ENCODE measurements at regions not wholly inside any gene's neighbourhood (a gene's known extent, or its start where the extent isn't known, plus 50 kb on each side); places are given as distances from the start of the nearest gene placed in this dataset.

- TF ChIP-seq POLR2A (IDR thresholded peaks at IDR 0.05) = no peak
- TF ChIP-seq, protein P1, sequence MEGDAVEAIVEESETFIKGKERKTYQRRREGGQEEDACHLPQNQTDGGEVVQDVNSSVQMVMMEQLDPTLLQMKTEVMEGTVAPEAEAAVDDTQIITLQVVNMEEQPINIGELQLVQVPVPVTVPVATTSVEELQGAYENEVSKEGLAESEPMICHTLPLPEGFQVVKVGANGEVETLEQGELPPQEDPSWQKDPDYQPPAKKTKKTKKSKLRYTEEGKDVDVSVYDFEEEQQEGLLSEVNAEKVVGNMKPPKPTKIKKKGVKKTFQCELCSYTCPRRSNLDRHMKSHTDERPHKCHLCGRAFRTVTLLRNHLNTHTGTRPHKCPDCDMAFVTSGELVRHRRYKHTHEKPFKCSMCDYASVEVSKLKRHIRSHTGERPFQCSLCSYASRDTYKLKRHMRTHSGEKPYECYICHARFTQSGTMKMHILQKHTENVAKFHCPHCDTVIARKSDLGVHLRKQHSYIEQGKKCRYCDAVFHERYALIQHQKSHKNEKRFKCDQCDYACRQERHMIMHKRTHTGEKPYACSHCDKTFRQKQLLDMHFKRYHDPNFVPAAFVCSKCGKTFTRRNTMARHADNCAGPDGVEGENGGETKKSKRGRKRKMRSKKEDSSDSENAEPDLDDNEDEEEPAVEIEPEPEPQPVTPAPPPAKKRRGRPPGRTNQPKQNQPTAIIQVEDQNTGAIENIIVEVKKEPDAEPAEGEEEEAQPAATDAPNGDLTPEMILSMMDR (IDR thresholded peaks at IDR 0.05) = no peak
Observed at GRCh38 chr12:114817571-114818425, 133.8 kb upstream of the TBX3 start.

Measured in lower leg skin (tissue), 3 donors.